Hindlimb muscle (tissue), 1 donor: ENCODE measurements at regions not wholly inside any gene's neighbourhood (a gene's known extent, or its start where the extent isn't known, plus 50 kb on each side); places are given as distances from the start of the nearest gene placed in this dataset.

ENCODE experiments used
- DNase-seq: peaks from one replicate; pipeline ENCODE4 v3.0.0-alpha.2; 2013

- DNase-seq = no peak
These were observed 182.3 kb upstream of the SOX9 start for GRCh38 chr17:71938340-71939010.

DNA sequence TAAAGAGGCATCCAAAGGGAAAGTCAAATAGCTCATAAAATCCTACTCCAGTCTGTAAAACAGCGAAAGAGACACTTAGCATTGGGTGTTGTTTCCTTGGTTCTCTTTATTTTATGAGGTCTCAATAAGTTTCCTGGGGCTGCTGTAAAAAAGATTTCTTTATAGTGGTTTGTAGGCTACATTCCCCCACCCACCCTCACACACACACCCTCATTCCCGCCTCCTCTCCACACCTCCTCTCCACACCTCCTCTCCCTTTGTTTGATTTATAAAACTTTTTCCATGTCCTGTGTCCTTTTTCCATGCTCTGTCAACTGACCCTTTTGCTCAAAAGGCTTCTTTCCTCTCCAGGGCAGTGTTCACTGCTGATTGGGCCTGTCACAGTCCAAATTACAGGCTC lies 178.9 kb upstream of the SOX9 start:
- no peak for DNase-seq

- no peak for DNase-seq
These were observed 178.2 kb upstream of the SOX9 start for GRCh38 chr17:71942626-71943025.

DNA sequence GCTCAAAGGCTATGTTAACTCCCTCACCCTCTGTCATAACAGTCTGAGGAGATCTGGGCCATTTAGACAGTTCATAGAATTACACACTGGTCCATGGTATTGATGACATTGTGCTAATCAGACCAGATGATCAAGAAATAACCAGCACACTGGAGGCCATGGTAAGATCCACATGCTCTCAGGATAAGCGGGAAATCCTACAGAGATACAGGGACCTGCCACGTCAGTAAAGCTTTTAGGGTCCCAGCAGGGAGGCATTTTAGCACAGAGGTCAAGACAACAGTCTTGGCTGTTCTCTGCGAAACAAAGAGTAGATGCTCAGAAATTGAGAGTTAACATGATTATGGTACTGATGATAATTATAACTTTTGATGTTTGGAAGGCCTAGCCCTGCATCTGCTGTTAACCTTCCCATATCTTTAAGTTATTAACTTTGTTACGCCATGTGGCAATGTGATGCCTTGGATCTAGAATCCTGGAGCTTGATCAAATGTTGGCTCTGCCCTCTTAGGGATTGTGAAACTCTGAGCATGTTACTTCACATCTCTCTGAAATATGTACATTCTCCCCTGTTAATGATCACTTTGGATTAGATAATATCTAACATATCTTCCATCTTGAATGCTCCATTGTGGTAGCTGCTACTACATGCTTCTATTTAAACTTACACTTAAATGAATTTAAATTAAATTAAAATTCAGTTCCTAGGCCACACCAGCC lies 172.0 kb upstream of the SOX9 start:
- no peak for DNase-seq

DNA sequence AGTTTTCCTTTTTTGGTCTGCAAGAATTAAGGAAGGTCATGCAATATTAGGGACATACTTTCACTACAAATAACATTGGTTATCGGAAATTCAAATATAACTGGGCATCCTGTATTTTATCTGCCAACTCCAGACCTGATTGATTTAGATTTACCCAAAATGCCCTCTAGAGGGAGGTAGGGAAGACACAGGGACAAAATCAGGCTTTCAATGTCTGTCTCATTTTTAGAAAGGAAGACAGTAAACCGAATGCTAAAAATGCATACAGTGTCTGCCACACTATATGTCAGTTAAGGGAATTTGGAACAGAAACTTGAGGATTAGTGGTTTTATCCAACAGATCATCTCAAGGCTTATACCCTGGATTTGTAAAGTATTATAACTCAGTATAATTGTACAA lies 161.7 kb upstream of the SOX9 start:
- no peak for DNase-seq

DNA sequence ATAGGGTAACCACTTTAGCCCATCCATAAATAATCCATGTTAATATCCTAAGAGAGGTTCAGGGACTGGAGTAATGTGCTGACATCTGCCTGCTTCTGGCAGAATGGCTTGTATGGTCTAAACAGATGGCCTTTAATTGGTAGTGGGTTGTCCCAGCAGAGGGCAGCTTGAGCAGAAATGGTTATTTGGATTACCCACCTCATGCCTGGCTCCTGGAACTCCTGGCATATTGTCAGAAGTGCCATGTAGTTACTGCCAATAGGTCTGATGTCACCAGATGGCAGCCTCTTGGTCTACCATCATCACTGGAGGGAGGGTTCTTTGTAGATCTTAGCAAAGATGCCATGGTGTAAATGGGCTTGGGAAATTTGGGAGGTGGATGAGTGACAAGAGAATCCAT lies 157.5 kb upstream of the SOX9 start:
- no peak for DNase-seq

DNA sequence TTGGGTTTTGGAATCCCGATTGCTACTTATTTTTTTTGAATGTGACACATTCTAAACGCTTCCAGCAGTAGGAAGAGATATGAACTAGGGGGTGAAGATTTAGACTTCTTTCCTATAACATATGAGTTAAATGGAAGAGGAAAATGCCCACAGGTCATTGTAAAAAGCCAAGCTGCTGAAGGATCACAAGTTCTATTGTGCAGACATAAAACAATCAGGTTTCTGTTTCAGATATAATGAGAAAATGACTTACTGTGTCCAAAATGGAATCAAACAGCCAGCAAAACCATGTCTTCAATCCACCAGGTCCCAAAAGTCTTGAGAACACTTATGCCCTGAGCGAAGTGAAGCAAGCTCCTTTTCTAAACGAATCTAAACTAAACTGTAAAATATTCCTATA lies 157.0 kb upstream of the SOX9 start:
- no peak for DNase-seq

- DNase-seq = no peak
These were observed 156.3 kb upstream of the SOX9 start for GRCh38 chr17:71964559-71964958.

DNA sequence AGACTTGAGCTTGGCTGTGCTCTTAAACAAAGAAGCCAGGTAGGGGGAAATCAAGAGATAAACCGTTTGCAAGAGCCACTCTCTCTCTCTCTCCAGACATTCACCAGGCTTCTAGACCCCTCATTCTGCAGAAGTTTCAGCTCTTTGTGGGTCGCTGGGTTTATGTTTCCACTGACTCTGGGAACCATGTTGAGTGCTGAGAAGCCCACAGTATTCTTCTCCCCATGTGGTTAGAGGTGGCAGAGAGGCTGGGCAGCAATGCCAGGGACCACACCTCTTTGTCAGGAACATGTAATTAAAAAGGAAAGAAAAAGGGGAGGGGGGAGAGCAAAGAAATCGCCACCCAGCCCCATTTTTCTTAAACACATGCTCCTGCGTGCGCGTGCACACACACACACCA lies 154.8 kb upstream of the SOX9 start:
- DNase-seq = no peak

- no peak for DNase-seq
These were observed 154.1 kb upstream of the SOX9 start for GRCh38 chr17:71966459-71967313.

- DNase-seq = no peak
These were observed 151.3 kb upstream of the SOX9 start for GRCh38 chr17:71969500-71969899.

DNA sequence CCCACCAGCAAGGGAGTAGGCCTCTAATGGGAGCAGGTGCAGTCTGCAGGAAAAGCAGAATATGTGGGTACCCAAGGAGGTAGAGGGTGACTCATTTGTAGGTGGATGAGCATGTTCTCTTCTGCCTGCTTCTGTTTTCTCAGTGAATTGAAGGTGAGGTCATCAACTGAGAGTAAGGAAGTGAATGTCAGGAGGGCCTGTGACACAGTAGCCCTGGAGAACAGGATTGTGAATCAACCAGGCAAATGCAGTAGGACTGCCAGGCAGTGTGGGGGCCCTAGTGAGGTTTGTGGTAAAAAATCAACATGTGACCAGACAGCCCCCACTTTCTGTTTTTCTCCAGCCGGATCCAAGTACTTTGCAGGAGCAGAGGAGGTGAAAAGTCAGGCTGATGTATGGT lies 150.5 kb upstream of the SOX9 start:
- no peak for DNase-seq

GRCh38 chr17:71974051-71974450 lies 146.8 kb upstream of the SOX9 start:
- DNase-seq = no peak

GRCh38 chr17:71975331-71975801 lies 145.5 kb upstream of the SOX9 start:
- DNase-seq = peak; percentile 91

GRCh38 chr17:71976011-71976649 lies 144.7 kb upstream of the SOX9 start:
- peak; percentile 81 for DNase-seq

DNA sequence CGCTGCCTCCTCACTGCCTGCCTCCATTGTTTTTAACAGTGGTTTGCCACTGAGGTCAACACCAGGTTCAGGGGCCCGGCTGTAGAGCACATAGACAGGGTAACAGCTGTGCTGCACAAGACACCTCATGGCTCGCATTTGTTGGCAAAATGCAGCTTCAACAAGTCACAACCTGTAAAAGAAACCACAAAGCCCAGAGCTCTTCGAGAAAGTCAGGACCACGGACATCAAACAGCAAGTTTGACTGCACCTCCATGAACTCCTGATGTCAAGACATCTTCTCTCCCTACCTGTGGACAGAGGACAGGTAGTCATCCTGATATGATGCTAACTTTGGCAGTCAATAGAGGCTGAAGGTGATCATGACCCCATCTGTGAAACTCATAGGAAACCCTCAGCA lies 142.4 kb upstream of the SOX9 start:
- DNase-seq = no peak

GRCh38 chr17:71980171-71980570 lies 140.6 kb upstream of the SOX9 start:
- no peak for DNase-seq

DNA sequence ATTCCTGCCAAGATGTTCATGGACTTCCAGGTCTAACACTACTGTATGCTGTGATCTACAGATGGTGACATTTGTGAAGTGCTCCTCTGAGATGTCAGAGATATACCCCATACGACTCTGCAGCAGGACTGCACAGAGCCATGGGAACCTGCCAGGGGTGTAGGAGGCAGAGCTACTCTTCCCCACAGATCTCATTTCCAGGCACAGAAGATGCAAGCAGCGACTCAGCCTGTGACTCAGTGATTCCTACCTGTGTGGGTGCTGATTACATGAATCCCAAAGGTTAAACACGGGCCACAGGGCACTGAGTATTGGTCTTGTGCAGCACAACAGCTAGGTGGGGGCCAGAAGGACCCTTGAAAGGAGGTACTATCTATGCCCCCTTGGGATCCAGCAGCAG lies 137.0 kb upstream of the SOX9 start:
- no peak for DNase-seq

- no peak for DNase-seq
These were observed 135.4 kb upstream of the SOX9 start for GRCh38 chr17:71985111-71986039.

DNA sequence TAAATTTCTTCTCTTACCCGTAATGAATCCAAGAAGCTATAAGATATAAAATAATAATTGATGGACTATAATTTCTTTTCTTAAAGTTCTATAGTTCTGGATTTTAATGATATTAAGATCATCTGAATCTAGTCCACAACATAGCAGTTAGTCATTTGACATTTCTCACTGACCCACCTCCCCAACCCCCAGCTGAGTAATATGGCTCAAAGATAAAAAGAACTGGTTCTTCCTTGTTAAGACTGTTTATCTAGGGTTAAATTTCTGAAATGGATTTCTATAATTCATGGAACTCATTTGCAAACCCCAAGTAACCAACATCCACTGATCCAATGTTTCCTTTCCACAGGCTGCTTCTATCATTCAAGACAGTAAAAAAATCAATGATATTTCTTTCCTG lies 133.9 kb upstream of the SOX9 start:
- DNase-seq = no peak

DNA sequence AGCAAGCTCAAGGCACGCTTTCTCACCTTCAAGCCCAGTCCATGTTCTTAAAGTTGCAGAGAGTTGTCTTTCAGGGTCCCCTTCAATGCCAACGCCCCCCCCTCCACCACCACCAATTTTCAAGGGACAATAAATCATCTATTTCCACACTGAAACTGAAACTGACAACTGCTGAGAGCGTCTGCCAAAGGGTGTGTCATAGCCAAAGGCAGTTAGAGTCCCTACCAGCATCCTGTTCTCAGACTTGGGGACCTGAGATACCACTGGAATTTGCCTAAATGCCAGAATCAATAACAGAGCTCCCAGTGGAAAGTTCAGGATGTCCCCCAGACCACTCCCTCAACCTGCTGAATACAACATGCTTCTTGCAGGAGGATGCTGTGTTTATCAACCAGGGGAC lies 133.2 kb upstream of the SOX9 start:
- no peak for DNase-seq

- DNase-seq = no peak
These were observed 131.7 kb upstream of the SOX9 start for GRCh38 chr17:71989117-71989516.
